ENCODE measurements at regions not wholly inside any gene's neighbourhood (a gene's known extent, or its start where the extent isn't known, plus 50 kb on each side); places are given as distances from the start of the nearest gene placed in this dataset.
"Not testable (repeated sequence)": the region's sequence is repeated elsewhere in the genome, so short reads cannot be mapped to it uniquely, and the experiment has no call there.

- no peak for DNase-seq (ENCODE audit: low spot score)
Measured at GRCh38 chr14:43872222-43872621, 634.9 kb downstream of the FSCB start.

DNA sequence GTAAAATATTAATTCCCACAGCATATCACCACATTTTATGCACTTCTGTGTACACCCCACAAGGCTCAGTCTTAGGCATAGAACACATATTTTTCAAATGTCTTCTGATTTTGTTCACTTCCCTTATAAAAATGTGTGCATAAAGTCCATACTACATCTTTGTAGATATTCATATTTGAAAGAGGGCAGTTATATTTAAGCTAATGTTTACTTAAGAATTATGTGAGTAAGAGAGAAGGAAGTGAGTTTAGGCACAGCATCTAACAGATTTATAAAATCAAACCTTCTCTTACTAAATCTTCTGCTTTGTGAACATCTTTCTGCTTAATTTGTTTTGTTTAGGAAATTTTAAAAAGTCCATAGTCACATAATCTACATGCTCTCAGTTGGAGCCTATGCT, 648.1 kb downstream of the FSCB start:
- DNase-seq (ENCODE audit: low spot score), result no peak

- no peak for DNase-seq (ENCODE audit: low spot score)
Measured at GRCh38 chr14:43855556-43855955, 651.5 kb downstream of the FSCB start.

- no peak for DNase-seq (ENCODE audit: low spot score)
Measured at GRCh38 chr14:43853541-43853940, 653.5 kb downstream of the FSCB start.

GRCh38 chr14:43803076-43803689, 703.9 kb downstream of the FSCB start:
- no peak for DNase-seq (ENCODE audit: low spot score)

GRCh38 chr14:43795600-43796228, 711.4 kb downstream of the FSCB start:
- DNase-seq (ENCODE audit: low spot score), result no peak

DNA sequence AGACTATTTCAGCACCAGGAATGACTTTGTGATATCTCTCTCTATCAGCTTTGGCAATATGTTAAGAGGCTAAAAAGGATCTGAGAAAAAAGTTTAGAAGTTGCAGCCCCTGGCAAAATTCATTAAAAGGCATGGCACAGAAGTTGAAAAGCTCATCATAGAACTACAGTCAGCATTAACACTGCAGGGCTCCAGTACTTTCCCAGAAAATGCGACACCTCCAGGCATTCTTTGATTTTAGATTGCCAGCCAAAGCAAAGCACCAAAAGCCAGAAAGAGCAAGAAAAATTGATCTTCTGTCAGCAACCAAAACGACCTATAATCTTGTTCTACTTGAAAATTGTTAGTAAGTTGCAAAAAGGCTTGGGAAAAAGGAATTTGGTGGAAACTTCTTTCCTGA, 713.5 kb downstream of the FSCB start:
- no peak for DNase-seq (ENCODE audit: low spot score)

- DNase-seq (ENCODE audit: low spot score), result no peak
Measured at GRCh38 chr14:43792980-43793379, 714.1 kb downstream of the FSCB start.

GRCh38 chr14:43790681-43791080, 716.4 kb downstream of the FSCB start:
- DNase-seq (ENCODE audit: low spot score), result no peak

DNA sequence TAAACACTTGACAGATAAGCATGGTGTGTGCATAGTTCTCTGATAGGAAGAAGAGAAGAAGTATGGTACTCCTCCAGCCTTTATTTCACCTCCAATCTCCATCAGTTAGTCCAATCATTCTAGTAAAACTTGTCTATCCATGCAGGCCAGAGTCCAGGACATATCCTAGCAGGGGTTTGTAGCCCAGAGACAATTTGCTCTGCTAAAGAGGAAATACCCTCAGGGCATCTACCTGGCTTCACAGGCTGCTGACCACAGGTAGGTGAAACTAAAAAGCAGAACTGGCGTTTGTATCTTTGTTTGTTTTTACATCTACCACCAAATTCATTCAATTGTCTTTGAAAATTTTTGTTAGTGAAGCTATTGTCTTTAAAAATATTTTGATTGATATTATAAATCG, 717.6 kb downstream of the FSCB start:
- DNase-seq (ENCODE audit: low spot score), result no peak

DNA sequence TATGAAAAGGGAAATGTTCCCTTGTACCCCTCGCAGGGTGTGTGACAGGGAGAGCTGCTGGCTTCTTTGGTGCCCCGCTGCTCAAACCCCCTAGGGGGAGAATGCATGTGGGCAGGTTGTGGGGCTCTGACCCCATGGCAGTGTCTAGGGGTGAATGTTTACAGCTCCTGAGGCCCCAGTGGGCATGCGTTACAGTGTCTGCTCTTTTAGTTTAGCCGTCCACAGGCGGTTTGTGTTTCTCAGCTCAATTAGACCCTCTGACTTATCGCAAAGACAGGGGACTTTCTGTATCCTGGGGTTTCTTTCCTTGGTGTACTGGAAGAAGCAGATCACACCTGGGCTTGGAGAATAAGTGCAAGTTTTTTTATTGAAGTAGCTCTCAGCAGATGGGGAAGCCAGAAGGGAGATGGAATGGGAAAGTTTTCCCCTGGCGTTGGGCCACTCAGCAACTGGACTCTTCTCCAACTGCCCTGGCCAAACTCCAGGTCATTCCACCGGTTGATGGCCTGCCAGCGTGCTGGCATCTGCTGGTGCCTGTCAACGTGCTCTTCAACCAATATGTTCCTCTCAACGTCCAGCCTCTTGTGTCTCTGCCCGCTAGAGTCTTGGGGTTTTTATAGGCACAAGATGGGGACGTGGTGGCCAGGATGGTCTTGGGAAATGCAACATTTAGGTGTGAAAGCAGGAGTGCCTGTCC, 720.9 kb downstream of the FSCB start:
- no peak for DNase-seq (ENCODE audit: low spot score)

GRCh38 chr14:43784432-43784831, 722.7 kb downstream of the FSCB start:
- not testable (repeated sequence) for DNase-seq (ENCODE audit: low spot score)

GRCh38 chr14:43778937-43779639, 728.0 kb downstream of the FSCB start:
- no peak for DNase-seq (ENCODE audit: low spot score)

DNA sequence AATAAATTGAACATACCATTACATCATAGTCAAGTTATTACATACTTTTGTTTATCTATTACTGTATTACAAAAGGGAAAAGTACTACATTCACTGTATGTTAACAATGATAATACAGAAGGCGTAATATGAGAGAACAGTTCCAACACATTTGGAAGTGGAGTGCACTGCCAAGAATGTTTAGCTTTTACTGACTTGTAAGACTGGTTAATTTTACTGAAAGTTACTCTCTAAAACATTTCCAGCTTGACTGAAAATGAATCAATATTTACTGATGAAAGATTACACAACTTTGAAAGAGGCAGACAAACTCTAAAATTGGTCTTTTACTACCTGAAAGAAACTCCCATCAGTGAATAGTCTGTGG, 728.5 kb downstream of the FSCB start:
- DNase-seq (ENCODE audit: low spot score), result no peak

DNA sequence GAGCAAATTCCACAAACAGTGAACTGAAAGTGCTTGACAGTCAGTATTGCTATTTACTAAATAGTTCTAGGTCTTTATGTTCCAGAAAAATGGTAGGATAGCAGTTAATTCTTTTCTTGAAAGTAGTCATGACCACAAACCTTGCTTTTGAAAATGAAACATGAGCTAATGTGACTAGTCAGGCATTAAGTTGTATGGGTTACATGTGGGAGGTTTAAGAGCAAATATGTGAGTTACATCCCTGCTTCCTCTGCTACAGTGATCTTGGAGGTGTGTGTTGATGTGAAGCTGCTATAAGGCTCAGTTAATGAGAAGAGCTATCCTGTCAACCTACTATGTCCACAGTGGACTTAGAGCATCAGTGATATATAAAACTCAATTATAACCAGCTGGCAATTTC, 741.6 kb downstream of the FSCB start:
- no peak for DNase-seq (ENCODE audit: low spot score)

- no peak for DNase-seq (ENCODE audit: low spot score)
Measured at GRCh38 chr14:43764433-43764832, 742.6 kb downstream of the FSCB start.

DNA sequence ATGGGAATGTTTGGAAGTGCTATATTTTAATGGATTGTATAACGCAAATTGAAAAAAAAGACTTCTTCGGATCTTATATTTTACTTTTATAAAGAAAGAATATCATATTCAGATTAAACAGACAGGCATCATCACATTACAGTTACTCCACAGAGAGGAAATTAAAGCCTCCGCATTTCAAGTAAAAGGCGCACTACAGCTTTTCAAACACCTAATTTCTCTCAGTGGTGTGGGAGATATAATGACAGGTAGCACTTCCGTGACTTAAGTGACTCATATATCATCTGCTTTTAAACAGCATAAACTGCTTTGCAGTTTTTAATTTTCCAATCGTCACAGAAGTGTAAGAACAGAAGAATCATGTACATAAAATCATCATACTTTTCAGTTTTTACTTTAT, 751.4 kb downstream of the FSCB start:
- DNase-seq (ENCODE audit: low spot score), result no peak

DNA sequence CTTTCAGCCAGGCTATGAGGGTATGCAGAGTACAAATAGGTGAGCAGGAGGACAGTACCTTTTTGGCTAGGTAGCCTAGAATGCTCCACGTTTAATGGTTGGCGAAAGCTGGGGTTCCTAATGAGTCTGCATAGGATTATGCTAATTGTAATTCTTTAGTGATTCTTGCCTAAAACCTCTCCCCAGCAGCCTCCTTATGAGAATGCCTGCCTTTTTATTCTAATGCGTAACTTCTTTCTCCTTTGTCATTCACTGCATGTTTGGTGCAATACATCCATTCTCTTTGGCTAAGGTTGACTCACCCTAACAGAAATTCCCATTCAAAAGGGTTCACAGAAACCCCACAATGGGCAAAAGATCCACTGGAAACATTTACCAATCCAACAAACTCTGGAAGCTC, 752.2 kb downstream of the FSCB start:
- no peak for DNase-seq (ENCODE audit: low spot score)

GRCh38 chr14:43745746-43746145, 761.3 kb downstream of the FSCB start:
- DNase-seq (ENCODE audit: low spot score), result no peak

GRCh38 chr14:43735932-43736331, 771.2 kb downstream of the FSCB start:
- no peak for DNase-seq (ENCODE audit: low spot score)

- no peak for DNase-seq (ENCODE audit: low spot score)
Measured at GRCh38 chr14:43729143-43729542, 777.9 kb downstream of the FSCB start.

DNA sequence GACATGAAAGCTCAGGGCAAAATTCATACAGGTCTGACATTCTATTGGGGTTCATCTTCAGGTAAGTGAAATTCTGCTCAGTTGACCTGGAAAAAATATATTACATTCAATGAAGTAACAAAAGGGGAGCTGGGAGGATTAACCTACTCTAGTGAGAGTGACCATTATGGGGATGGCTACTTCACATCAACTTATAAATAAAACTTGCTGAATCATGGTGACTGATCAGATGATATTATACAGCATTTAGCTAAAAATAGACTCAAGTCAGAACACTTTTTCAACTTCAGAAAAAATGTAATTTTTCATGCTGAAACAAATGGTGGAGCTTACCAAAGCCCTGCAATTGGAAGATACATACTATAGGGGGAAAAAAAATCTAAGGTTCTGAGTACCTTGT, 800.2 kb downstream of the FSCB start:
- DNase-seq (ENCODE audit: low spot score), result no peak
